ENCODE measurements at regions not wholly inside any gene's neighbourhood (a gene's known extent, or its start where the extent isn't known, plus 50 kb on each side); places are given as distances from the start of the nearest gene placed in this dataset.

GRCh38 chr2:17199741-17200140 lies 318.5 kb downstream of the RAD51AP2 start:
- H3K36me3 ChIP-seq (ENCODE audit: control insufficient read depth in 2 of 2, extremely low read depth in 1 of 2, insufficient read depth in 2 of 2, low read length in 2 of 2): no peaks in the 10 kb centered on the region
- H3K27me3 ChIP-seq (ENCODE audit: control insufficient read depth, extremely low read depth, insufficient read depth, low read length): no peaks in the 10 kb centered on the region
- H3K4me2 ChIP-seq (ENCODE audit: control insufficient read depth, extremely low read depth, insufficient read depth, low read depth, low read length): no peak overlapping the region
- H3K4me3 ChIP-seq (ENCODE audit: control insufficient read depth in 2 of 3, extremely low read depth in 1 of 3, insufficient read depth in 2 of 3, low read depth in 1 of 3, low read length in 3 of 3): no peak overlapping the region
- H3K4me1 ChIP-seq (ENCODE audit: control insufficient read depth, extremely low read depth, insufficient read depth, low read length): no peaks in the 10 kb centered on the region
- no peaks in the 10 kb centered on the region for H3K79me2 ChIP-seq (ENCODE audit: control insufficient read depth, insufficient read depth, low read length)
- H4K20me1 ChIP-seq (ENCODE audit: control insufficient read depth, extremely low read depth, insufficient read depth, low read length): no peaks in the 10 kb centered on the region
- H3K27ac ChIP-seq (ENCODE audit: control insufficient read depth, insufficient read depth, low read length): no peak overlapping the region
- dilution Hi-C loops (cut with MboI; ENCODE audit: extremely low pct_ligation_motif_present, low sequenced_read_pairs): no loop called here
- DNase-seq (ENCODE audit: low read depth, low spot score) (no peak), FAIRE-seq (no peak)
- no peaks in the 10 kb centered on the region for H3K9me3 ChIP-seq (ENCODE audit: control insufficient read depth, low read depth, low read length)
- no peaks in the 10 kb centered on the region for H3K9me1 ChIP-seq (ENCODE audit: control insufficient read depth, extremely low read depth, insufficient read depth, low read length)
- H2AFZ ChIP-seq (ENCODE audit: control insufficient read depth, low read length): no peak overlapping the region
- H3K9ac ChIP-seq (ENCODE audit: control insufficient read depth, extremely low read depth, insufficient read depth, low read length): no peak overlapping the region
- TF ChIP-seq CTCF (optimal IDR thresholded peaks at IDR 0.05 in 1 of 3, IDR thresholded peaks at IDR 0.05 in 1 of 3, conservative IDR thresholded peaks at IDR 0.05 in 1 of 3; ENCODE audit: extremely low read depth in 1 of 3, insufficient read depth in 2 of 3, low read length in 3 of 3) (no peak), EZH2 (IDR thresholded peaks at IDR 0.05; ENCODE audit: low read length) (no peak)

DNA sequence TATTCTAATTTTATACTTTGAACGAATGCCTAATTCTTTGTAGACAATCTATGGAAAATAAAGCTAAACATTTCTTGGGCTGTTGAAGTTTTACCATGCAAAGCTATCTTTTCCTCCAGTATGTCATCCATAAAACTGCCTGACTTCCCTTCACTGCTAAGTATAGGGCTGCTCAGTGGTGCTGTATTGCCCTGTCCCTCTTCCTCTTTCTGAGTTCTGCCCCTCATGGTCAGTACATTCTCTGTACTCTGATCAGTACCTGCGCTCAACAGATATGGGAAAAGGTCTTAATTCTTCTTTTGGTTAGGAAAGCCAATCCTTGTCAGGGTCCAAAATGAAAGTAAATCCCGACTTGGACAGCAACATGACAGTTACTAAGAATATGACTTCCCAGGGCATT lies 321.9 kb downstream of the RAD51AP2 start:
- H4K20me1 ChIP-seq (ENCODE audit: control insufficient read depth, extremely low read depth, insufficient read depth, low read length): no peaks in the 10 kb centered on the region
- DNase-seq (ENCODE audit: low read depth, low spot score): no peak
- H3K27ac ChIP-seq (ENCODE audit: control insufficient read depth, insufficient read depth, low read length): no peak overlapping the region
- dilution Hi-C loops (cut with MboI; ENCODE audit: extremely low pct_ligation_motif_present, low sequenced_read_pairs): no loop called here
- H3K4me1 ChIP-seq (ENCODE audit: control insufficient read depth, extremely low read depth, insufficient read depth, low read length): no peaks in the 10 kb centered on the region
- no peak overlapping the region for H3K4me3 ChIP-seq (ENCODE audit: control insufficient read depth in 2 of 3, extremely low read depth in 1 of 3, insufficient read depth in 2 of 3, low read depth in 1 of 3, low read length in 3 of 3)
- H2AFZ ChIP-seq (ENCODE audit: control insufficient read depth, low read length): no peak overlapping the region
- H3K27me3 ChIP-seq (ENCODE audit: control insufficient read depth, extremely low read depth, insufficient read depth, low read length): no peaks in the 10 kb centered on the region
- H3K4me2 ChIP-seq (ENCODE audit: control insufficient read depth, extremely low read depth, insufficient read depth, low read depth, low read length): no peak overlapping the region
- TF ChIP-seq CTCF (optimal IDR thresholded peaks at IDR 0.05 in 1 of 3, IDR thresholded peaks at IDR 0.05 in 1 of 3, conservative IDR thresholded peaks at IDR 0.05 in 1 of 3; ENCODE audit: extremely low read depth in 1 of 3, insufficient read depth in 2 of 3, low read length in 3 of 3): no peak
- TF ChIP-seq EZH2 (IDR thresholded peaks at IDR 0.05; ENCODE audit: low read length): no peak
- no peaks in the 10 kb centered on the region for H3K79me2 ChIP-seq (ENCODE audit: control insufficient read depth, insufficient read depth, low read length)
- H3K9ac ChIP-seq (ENCODE audit: control insufficient read depth, extremely low read depth, insufficient read depth, low read length): no peak overlapping the region
- no peaks in the 10 kb centered on the region for H3K36me3 ChIP-seq (ENCODE audit: control insufficient read depth in 2 of 2, extremely low read depth in 1 of 2, insufficient read depth in 2 of 2, low read length in 2 of 2)
- no peak for FAIRE-seq
- H3K9me3 ChIP-seq (ENCODE audit: control insufficient read depth, low read depth, low read length): no peaks in the 10 kb centered on the region
- H3K9me1 ChIP-seq (ENCODE audit: control insufficient read depth, extremely low read depth, insufficient read depth, low read length): no peaks in the 10 kb centered on the region
